ENCODE measurements at regions not wholly inside any gene's neighbourhood (a gene's known extent, or its start where the extent isn't known, plus 50 kb on each side); places are given as distances from the start of the nearest gene placed in this dataset.
A peak's percentile ranks its signal among the peaks of the same experiment; 100 is the strongest.
"Not testable (repeated sequence)": the region's sequence is repeated elsewhere in the genome, so short reads cannot be mapped to it uniquely, and the experiment has no call there.

- DNase-seq = no peak
Observed at GRCh38 chr4:112775801-112776200, 138.9 kb downstream of the LARP7 start.

- DNase-seq = no peak
Observed at GRCh38 chr4:112776535-112776934, 139.6 kb downstream of the LARP7 start.

GRCh38 chr4:112778520-112778919 is 141.6 kb downstream of the LARP7 start:
- DNase-seq = no peak

- no peak for DNase-seq
Observed at GRCh38 chr4:112793033-112793432, 156.1 kb downstream of the LARP7 start.

GRCh38 chr4:112800001-112800400 is 163.1 kb downstream of the LARP7 start:
- no peak for DNase-seq

GRCh38 chr4:112801341-112801740 is 164.4 kb downstream of the LARP7 start:
- no peak for DNase-seq

GRCh38 chr4:112802780-112803179 is 165.8 kb downstream of the LARP7 start:
- no peak for DNase-seq

GRCh38 chr4:112807083-112807482 is 170.1 kb downstream of the LARP7 start:
- no peak for DNase-seq

GRCh38 chr4:112808001-112808400 is 171.1 kb downstream of the LARP7 start:
- DNase-seq = no peak

GRCh38 chr4:112813790-112814189 is 176.8 kb downstream of the LARP7 start:
- DNase-seq = no peak

- peak; percentile 13 to 16 for DNase-seq
Observed at GRCh38 chr4:112817933-112818593, 181.1 kb downstream of the LARP7 start.

GRCh38 chr4:112818594-112818965 is 181.6 kb downstream of the LARP7 start:
- DNase-seq = no peak

- DNase-seq = no peak
Observed at GRCh38 chr4:112819729-112820128, 182.8 kb downstream of the LARP7 start.

GRCh38 chr4:112823156-112823555 is 186.2 kb downstream of the LARP7 start:
- DNase-seq = no peak

GRCh38 chr4:112823606-112824005 is 186.7 kb downstream of the LARP7 start:
- DNase-seq = no peak

GRCh38 chr4:112830753-112831386 is 193.9 kb downstream of the LARP7 start:
- DNase-seq = no peak

GRCh38 chr4:112832493-112832892 is 195.6 kb downstream of the LARP7 start:
- DNase-seq = no peak

GRCh38 chr4:112836895-112837294 is 200.0 kb downstream of the LARP7 start:
- no peak for DNase-seq

GRCh38 chr4:112838015-112838414 is 201.1 kb downstream of the LARP7 start:
- DNase-seq = not testable (repeated sequence)

- DNase-seq = no peak
Observed at GRCh38 chr4:112840061-112840460, 203.1 kb downstream of the LARP7 start.

GRCh38 chr4:112840619-112841018 is 203.7 kb downstream of the LARP7 start:
- DNase-seq = no peak

- DNase-seq = no peak
Observed at GRCh38 chr4:112842513-112842912, 205.6 kb downstream of the LARP7 start.

- no peak for DNase-seq
Observed at GRCh38 chr4:112845386-112845785, 204.1 kb upstream of the ANK2 start.

- no peak for DNase-seq
Observed at GRCh38 chr4:112847045-112847444, 202.4 kb upstream of the ANK2 start.
